ENCODE measurements at regions not wholly inside any gene's neighbourhood (a gene's known extent, or its start where the extent isn't known, plus 50 kb on each side); places are given as distances from the start of the nearest gene placed in this dataset.

DNA sequence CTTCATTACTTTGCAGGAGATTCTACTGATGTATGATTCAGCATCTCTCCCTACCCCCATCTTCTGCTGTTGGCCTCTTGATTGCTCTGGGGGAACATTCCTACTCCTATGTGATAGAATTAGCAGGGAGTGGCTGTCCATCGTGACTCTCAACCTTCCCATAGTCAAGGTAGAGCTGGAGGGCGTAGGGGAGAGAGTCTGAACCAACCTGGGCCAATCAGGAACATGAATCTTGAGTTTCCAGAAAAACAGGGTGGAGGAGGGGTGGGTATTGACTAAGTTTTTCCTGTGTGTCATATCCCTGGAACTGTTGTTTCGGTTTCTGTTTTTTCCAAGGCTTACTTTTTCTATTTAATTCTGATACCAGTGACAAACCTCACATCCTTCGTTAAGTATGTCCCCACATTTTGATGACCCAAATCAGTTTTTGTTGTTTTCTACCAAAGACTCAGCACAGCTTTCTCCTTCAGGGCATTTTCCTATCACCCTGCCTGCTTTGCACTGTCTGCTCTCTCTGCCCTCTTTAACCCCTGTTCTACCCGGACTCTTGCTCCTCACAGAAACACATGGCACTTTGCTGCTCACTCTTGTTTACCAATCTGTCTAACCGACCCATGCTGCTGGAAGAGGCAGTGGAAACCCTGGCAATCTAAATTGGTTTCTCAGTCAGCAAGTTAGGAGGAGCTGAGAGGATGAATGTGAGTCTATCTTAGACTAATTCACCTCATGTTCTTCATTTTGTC is 1428.3 kb downstream of the AACS start:
- H3K9me3 Mint-ChIP-seq, result peaks cover 8 to 11% of the 10 kb centered on the region in 2 donors
- no peak for ATAC-seq
- no peak overlapping the region for H3K27ac Mint-ChIP-seq
- H3K4me1 Mint-ChIP-seq, result no peaks in the 10 kb centered on the region
- Histone ChIP-seq H3K27me3 (ENCODE audit: control insufficient read depth, insufficient read depth, low read length) (no peaks in the 10 kb centered on the region), H3K27ac (ENCODE audit: low read length) (no peak overlapping the region), H3K36me3 (ENCODE audit: control insufficient read depth, insufficient read depth, low read length) (no peaks in the 10 kb centered on the region), H3K9me3 (ENCODE audit: control insufficient read depth, insufficient read depth, low read length) (no peaks in the 10 kb centered on the region), H3K4me1 (ENCODE audit: control insufficient read depth, insufficient read depth, low read length) (no peaks in the 10 kb centered on the region), H3K4me3 (ENCODE audit: low read length) (no peak overlapping the region)
- DNase-seq, result no peak
- H3K4me3 Mint-ChIP-seq, result no peak overlapping the region
- WGBS (ENCODE audit: insufficient coverage), result 61% methylated on average over 6 of the region's 6 CpGs
- TF ChIP-seq, protein P1, sequence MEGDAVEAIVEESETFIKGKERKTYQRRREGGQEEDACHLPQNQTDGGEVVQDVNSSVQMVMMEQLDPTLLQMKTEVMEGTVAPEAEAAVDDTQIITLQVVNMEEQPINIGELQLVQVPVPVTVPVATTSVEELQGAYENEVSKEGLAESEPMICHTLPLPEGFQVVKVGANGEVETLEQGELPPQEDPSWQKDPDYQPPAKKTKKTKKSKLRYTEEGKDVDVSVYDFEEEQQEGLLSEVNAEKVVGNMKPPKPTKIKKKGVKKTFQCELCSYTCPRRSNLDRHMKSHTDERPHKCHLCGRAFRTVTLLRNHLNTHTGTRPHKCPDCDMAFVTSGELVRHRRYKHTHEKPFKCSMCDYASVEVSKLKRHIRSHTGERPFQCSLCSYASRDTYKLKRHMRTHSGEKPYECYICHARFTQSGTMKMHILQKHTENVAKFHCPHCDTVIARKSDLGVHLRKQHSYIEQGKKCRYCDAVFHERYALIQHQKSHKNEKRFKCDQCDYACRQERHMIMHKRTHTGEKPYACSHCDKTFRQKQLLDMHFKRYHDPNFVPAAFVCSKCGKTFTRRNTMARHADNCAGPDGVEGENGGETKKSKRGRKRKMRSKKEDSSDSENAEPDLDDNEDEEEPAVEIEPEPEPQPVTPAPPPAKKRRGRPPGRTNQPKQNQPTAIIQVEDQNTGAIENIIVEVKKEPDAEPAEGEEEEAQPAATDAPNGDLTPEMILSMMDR (IDR thresholded peaks at IDR 0.05), result no peak
- no peaks in the 10 kb centered on the region for H3K27me3 Mint-ChIP-seq (ENCODE audit: low read depth in 2 of 2)
- no peaks in the 10 kb centered on the region for H3K36me3 Mint-ChIP-seq
- intact Hi-C loops (cut with micrococcal nuclease), result no loop called here

DNA sequence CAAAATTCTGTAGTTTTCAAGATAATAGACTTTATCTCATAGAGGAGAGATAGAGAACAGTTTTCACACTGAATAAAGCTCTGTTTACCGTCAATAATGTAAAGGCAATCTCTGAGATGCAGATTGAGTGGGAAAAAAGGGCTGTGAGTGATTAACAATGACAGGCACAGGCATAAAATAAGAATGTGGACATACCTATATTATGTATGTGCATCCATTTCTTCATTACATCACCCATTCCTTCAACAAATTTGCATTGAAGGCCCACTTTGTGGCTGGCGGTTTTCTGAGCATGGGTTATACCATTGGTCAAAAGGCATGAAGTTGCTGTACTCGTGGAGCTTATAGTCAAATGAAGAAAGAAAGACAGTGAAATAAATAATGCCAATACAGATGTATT is 1431.0 kb downstream of the AACS start:
- Histone ChIP-seq H3K4me1 (ENCODE audit: control insufficient read depth, insufficient read depth, low read length) (no peaks in the 10 kb centered on the region), H3K9me3 (ENCODE audit: control insufficient read depth, insufficient read depth, low read length) (peaks cover 5% of the 10 kb centered on the region), H3K27me3 (ENCODE audit: control insufficient read depth, insufficient read depth, low read length) (no peaks in the 10 kb centered on the region), H3K4me3 (ENCODE audit: low read length) (no peak overlapping the region), H3K27ac (ENCODE audit: low read length) (no peak overlapping the region), H3K36me3 (ENCODE audit: control insufficient read depth, insufficient read depth, low read length) (no peaks in the 10 kb centered on the region)
- DNase-seq, result no peak
- Mint-ChIP-seq H3K27me3 (ENCODE audit: low read depth in 2 of 2) (no peaks in the 10 kb centered on the region), H3K9me3 (peaks cover 7 to 11% of the 10 kb centered on the region in 2 donors), H3K4me1 (no peaks in the 10 kb centered on the region), H3K4me3 (no peak overlapping the region), H3K36me3 (no peaks in the 10 kb centered on the region), H3K27ac (no peak overlapping the region)
- WGBS (ENCODE audit: insufficient coverage), result 77% methylated on average over 3 of the region's 3 CpGs
- ATAC-seq, result no peak
- intact Hi-C loops (cut with micrococcal nuclease), result no loop called here
- TF ChIP-seq, protein P1 (IDR thresholded peaks at IDR 0.05), result no peak

DNA sequence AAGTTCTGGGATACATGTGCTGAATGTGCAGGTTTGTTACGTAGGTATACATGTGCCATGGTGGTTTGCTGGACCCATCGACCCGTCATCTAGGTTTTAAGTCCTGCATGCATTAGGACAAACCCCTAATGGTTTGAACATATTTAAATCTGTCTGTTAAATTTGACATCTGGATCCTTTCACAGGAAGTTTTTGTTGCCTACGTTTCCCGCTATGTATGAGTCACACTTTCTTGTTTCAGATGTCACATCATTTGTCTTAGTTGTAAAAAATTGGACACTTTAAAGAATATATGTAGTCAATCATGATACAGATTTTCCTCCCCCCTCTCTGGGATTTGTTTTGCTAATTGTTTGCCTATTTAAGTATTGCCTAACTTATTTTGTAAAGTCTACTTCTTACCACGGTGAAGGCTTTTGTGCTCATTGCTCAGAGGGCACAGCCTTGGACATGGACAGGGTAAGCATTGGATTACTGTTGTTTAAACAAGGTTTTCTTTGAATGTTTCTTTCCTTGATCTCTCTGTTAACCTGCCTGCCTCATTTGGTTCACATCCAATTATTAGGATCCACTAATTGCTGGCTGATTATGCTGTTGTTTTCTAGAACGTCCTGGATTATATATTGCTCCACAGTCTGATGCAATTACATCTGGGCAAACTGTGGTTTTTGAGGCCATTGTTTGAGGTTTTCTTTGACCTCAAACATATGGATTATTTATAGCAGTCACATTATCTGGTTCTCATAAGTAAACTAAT is 1441.4 kb downstream of the AACS start:
- H3K4me3 ChIP-seq (ENCODE audit: low read length), result no peak overlapping the region
- Mint-ChIP-seq H3K4me1 (no peaks in the 10 kb centered on the region), H3K9me3 (peaks cover 3 to 7% of the 10 kb centered on the region in 2 donors), H3K27ac (no peak overlapping the region), H3K4me3 (no peak overlapping the region), H3K27me3 (ENCODE audit: low read depth in 2 of 2) (no peaks in the 10 kb centered on the region), H3K36me3 (no peaks in the 10 kb centered on the region)
- ATAC-seq, result no peak
- no peaks in the 10 kb centered on the region for H3K36me3 ChIP-seq (ENCODE audit: control insufficient read depth, insufficient read depth, low read length)
- no peaks in the 10 kb centered on the region for H3K27me3 ChIP-seq (ENCODE audit: control insufficient read depth, insufficient read depth, low read length)
- no peaks in the 10 kb centered on the region for H3K4me1 ChIP-seq (ENCODE audit: control insufficient read depth, insufficient read depth, low read length)
- TF ChIP-seq, protein P1 (IDR thresholded peaks at IDR 0.05), result no peak
- peaks cover 5% of the 10 kb centered on the region for H3K9me3 ChIP-seq (ENCODE audit: control insufficient read depth, insufficient read depth, low read length)
- intact Hi-C loops (cut with micrococcal nuclease), result no loop called here
- no peak overlapping the region for H3K27ac ChIP-seq (ENCODE audit: low read length)
- WGBS (ENCODE audit: insufficient coverage), result 68% methylated on average over 7 of the region's 7 CpGs
- no peak for DNase-seq

Data from natural killer cell (primary cell).